ENCODE measurements at regions not wholly inside any gene's neighbourhood (a gene's known extent, or its start where the extent isn't known, plus 50 kb on each side); places are given as distances from the start of the nearest gene placed in this dataset.

- DNase-seq (ENCODE audit: low read depth): no peak
These were observed 226.9 kb downstream of the TMEM38B start for GRCh38 chr9:105921057-105921726.

DNA sequence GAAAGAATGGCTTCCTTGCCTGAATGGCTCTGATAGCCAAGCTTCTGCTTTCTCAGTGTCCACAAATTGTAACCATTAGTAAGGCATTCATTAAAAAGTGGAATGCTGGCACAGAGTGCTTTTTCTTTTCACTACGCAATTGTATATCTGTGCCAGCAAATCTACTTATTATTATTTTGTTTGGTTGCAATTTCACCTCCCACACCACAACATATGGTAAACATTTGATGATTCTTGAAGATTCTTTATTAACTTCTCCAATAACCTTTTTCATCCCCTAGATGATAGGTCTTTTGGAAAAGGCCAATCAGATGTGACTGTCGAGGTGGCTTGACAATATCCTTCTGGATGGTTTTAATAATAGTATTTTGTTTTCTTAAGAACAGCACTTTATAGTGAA, 234.1 kb downstream of the TMEM38B start:
- no peak for DNase-seq (ENCODE audit: low read depth)

DNA sequence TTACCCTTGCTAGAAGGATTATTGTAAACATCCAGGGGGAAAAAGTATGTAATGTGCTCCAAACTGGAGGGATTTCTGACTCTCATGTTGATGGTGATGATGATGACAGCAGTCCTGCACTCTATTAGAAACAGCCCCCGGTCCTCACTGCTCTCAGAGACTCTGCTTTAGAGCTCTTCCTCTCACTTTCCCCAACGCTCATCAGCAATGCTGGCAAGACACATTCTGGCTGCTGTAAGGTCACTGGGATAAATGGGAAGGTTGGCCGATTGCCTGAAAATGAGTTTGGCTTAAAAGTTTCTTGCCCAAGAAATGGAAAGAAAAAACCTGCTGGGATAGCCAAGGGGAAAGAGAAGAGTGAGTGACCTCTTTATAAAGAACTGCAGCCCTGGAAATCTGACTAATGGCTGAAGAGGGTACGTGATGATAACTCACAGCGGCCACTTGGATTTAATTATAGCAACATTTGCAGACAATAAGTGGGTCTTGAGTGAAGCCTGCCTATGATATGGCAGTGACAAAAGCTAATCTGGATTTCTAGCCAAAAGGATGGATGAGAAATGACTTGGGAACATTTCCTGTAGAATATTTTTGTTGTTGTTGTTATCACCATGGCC, 235.8 kb downstream of the TMEM38B start:
- no peak for DNase-seq (ENCODE audit: low read depth)

DNA sequence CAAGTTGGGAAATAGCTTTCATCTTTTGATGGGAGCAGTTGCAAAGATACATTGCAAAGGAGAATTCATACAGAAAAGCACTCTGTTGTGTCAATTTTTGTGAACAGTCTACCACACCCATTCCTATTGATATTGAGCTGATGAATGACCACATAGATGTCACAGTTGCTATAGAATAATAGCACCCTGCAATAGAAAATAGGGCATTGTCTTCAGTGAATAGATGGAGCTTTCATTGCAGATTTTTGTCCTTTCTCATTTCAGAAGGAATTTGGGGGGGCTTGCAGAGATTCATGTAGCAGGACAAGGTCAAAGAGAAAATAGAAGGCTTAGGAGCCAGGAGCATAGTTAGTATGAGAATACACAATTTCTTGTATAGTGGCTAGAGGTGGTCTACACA, 237.9 kb downstream of the TMEM38B start:
- no peak for DNase-seq (ENCODE audit: low read depth)

GRCh38 chr9:105950448-105950847, 256.1 kb downstream of the TMEM38B start:
- no peak for DNase-seq (ENCODE audit: low read depth)

- no peak for DNase-seq (ENCODE audit: low read depth)
These were observed 256.6 kb downstream of the TMEM38B start for GRCh38 chr9:105950894-105951293.

DNA sequence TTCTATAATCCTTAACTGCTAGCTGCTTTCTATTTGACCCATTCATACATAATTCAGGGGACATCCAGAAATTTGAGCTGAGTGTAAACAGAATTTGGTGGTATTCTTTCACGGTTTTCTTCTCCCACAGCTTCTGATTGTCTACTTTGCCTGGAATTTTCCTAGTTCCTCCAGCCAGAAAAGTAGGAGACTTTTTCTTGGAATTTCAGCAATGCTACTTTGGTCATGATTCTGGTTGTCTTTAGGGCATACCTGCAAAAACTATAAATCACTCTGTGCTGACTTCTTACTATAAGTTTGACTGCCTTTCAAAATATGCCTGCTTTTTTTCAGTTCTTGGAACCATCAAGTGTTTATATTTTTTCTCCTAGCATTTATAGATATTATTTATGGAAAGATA, 260.2 kb downstream of the TMEM38B start:
- no peak for DNase-seq (ENCODE audit: low read depth)

- DNase-seq (ENCODE audit: low read depth): no peak
These were observed 263.5 kb downstream of the TMEM38B start for GRCh38 chr9:105957830-105958229.

DNA sequence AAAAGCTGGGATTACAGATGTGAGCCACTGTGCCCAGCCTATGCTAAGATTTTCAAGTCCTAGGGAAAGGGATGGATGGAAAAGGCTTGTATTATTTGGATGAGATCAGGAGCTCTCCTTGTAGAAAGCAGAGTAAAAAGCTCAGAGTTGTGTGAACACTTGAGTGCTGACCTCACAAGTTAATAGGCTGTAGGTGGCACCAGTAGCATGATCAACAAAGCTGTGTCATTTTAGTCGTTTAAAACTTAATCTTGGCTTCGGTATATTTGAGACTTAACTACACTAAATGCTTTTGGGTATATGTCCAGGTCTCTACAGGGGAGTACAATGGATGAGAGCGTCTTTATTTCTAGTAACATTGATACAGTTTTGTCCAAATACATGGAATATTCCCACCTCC, 264.2 kb downstream of the TMEM38B start:
- DNase-seq (ENCODE audit: low read depth): no peak

DNA sequence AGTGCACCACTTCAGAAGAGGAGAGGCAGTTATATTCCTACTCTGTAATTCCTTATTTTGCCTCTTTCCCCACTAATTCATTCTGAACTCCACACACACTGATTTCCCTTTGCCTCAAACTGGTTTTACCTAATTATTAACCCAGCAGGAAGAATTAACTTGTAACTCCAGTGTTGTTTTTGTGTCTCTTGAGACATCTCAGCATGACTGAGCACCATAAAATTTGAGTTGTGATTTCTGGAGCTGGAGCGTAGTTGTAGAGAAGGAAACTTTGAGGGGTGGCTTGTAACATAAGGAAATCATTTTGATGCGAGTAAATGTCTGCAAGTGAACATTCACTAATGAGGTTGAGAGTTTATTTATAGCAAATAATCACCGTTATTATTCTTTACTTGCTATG, 265.2 kb downstream of the TMEM38B start:
- no peak for DNase-seq (ENCODE audit: low read depth)

DNA sequence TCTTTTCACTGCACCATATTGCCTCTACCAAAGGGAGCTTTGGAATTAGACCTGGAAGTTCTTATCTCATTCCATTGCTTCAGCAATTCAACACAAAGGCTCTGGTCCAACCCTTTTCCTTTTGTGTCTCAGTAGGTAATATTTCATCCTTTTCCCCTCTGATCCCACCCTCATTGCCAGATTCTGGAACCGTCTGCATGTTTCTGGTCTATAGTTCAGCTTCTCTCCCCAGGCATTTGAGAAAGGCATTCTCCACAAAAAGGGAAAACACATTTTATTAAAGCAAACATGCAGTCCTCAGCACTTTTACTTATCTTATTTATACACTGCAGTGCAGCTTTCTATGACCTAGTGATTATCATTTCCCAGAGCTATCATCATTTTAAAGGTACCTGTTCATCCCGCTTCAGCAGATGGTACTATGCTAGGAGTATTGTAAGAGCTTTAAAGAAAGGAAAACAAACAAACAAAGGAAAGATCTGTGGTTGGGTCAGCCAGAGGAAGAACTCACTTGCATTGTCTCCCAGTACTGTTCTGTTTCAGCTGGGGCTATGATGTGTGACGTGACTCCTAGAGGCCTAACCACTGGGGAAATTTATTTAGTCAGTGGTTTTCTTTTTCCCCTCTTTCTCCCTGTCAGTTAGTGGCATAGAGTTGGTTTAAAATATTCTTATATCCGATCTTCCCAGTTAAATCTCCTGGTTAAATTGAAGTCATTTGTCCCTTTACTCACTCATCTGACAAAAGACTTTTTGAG, 269.2 kb downstream of the TMEM38B start:
- DNase-seq (ENCODE audit: low read depth): no peak

GRCh38 chr9:105964156-105964555, 269.8 kb downstream of the TMEM38B start:
- no peak for DNase-seq (ENCODE audit: low read depth)

DNA sequence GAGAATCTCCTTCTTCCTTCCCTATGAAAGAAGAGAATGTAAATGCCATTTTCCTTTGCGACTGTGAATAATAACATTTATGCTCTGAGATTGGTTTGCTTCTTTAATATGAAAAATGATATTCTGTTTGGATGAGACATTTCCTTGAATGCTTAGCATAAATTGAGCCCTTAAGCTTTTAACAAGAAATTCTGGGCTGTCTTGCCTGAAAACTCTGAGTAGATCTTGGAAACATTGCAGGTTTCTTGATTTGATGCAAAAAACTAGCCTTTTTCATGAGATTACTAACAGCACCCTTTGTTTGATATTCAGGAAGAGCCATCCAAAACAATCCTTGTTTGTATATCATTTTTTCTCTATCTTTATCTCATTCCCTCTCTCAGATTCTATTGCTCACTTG, 272.5 kb downstream of the TMEM38B start:
- DNase-seq (ENCODE audit: low read depth): no peak

DNA sequence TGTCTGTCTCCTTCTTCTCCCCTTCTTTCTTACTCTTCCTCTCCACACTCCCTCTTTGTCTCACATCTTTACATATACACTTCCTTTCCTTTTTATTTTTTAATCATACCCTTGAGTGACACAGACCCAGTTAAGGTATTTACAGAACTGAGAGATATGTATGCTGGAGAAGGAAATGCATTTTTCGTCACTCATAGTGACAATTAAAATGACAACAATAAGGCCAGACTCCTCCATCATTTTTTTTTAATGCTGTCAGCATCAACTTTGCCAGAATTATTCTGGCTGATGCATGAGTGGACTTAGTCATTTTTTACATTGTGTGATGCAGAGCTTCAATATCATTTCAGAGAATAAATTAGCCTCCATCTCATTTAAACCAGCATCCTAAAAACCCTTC, 272.9 kb downstream of the TMEM38B start:
- DNase-seq (ENCODE audit: low read depth): no peak

DNA sequence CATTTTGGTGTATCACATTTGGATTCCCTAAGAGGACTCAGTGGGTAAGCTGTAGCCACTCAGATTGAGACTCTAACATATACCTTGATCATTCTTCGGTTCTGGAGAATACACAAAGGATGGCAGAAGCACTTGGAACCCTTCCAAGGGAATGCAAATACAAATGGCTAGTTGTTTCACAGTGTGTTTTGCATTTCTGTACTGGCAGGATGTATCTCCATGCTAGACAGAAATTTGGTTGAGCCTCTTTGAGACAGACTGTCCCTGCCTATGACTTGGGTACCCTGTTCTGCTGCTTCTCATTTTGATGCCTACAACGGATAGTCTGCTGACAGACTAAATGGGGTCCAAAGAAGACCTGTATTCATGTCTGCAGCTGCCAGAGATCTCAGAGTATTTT, 273.5 kb downstream of the TMEM38B start:
- DNase-seq (ENCODE audit: low read depth): no peak

DNA sequence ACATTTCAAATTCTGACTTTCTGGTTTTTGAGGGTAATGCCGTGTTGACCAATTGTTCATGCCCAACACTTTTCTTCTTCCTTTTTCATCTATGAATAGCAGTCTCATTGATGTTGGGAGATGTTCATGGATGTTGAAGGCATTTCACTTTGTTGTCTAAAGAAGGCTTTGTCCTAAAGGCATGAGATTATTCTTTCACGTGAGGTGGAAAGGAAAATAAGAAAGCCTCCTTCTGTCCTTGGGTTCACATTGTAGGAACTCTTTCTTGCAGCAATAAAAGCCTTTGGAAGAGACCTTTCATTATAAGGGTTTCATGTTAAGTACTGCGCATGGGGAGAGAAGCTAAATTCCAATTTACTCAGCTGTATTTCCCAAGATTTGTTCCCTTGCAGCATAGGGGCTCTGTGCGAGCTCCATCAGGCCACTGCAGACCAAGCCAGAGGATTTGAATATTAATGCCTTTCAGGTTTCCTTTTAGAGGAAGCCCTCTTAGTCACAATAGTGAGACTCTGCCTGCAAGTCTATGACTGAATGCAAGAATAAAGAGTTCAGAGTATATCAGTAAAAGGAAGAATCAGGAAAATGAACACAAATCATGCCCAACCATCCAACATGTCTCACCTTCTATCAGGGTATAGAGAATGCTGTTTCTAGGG, 274.6 kb downstream of the TMEM38B start:
- no peak for DNase-seq (ENCODE audit: low read depth)

DNA sequence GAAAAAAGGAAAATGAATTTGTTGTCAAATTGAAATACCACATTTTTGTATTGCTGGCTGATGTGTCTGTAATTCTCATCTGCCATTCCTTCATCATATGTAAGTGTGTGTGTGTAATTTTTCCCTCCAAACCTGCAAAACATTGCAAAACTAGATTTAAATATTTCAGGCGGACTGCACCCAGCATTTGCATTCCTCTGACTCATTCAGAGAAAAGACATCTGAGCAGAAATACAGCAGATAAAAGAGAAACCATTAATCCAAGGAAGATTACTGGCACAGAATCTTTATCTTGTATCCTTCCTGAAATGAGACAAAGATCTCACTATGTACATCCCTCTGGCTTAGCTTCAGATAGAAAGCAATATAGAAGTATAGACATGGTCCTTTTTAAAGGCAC, 275.3 kb downstream of the TMEM38B start:
- no peak for DNase-seq (ENCODE audit: low read depth)

DNA sequence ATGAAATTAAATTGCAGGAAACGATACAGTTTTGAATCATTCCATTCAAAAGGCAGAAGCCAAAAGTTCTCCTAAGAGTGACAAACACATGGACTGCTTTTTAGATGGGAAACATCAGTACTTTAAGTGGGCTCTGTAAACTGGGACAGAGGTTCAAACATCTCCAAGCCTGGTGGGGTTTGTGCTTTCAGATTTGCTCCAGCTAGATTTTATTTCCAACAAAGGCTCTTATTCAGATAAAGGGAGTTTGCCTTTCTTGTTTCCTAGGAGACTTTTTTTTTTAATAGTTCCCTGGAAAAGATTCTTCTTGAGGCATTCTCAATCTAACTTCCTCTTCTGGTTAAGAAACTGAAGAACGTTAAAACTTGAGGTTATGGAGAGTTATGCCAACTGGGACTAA, 277.6 kb downstream of the TMEM38B start:
- no peak for DNase-seq (ENCODE audit: low read depth)

- DNase-seq (ENCODE audit: low read depth): no peak
These were observed 278.3 kb downstream of the TMEM38B start for GRCh38 chr9:105972466-105973204.

GRCh38 chr9:105973951-105974351, 279.6 kb downstream of the TMEM38B start:
- no peak for DNase-seq (ENCODE audit: low read depth)

DNA sequence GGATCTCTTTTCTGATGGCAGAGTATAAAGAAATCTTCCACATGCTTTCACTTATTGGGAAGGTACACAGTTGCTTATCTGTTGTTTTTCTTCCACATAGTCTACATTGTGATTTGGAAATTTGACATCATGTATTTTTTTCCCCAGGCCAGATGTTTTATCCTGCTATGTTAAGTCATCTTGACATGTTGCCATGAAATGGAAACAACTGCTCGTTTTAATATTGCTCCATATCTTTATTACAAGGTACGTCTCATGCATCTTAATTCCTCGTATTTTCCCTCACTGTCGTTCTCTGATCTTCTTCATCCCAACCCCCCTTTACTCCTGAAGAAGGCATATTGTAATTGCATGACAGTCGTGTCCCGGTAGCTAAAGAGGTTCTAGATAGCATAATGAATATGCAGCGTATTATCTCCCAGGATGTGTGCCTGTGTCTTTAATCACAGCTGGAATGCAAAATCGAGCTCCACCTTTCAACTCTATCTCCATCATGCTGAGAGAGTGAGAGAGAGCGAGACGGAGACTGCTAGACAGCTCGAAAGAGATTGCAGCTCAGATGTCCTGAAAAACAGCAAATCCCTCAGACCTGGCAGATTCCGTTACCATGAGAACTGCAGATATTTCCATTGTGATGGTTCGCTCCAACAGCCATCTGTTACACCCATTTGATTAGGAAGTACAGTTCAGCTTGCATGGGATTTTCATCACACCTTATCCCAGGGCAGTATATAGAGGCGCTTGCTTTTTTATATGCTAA, 281.7 kb downstream of the TMEM38B start:
- no peak for DNase-seq (ENCODE audit: low read depth)

Measured in stimulated activated CD8-positive, alpha-beta memory T cell treated with anti-CD3 and anti-CD28 coated beads, Interleukin-15, amount 100 ng/mL, for 24 hours (primary cell).